HG03039 (cell line): ENCODE measurements at regions not wholly inside any gene's neighbourhood (a gene's known extent, or its start where the extent isn't known, plus 50 kb on each side); places are given as distances from the start of the nearest gene placed in this dataset.
A peak's percentile ranks its signal among the peaks of the same experiment; 100 is the strongest.

Source experiments
- ATAC-seq: cut with Tn5 transposase; IDR thresholded peaks from one replicate; pipeline ENCODE4 v1.9.1; 2021; ENCODE audit warnings: mild to moderate bottlenecking, moderate library complexity; ENCODE audit not compliant: unreplicated experiment

- ATAC-seq, result peak; percentile 84
Measured at GRCh38 chr2:181374781-181375675, 82.2 kb upstream of the ITGA4 start.

- no peak for ATAC-seq
Measured at GRCh38 chr2:181376442-181376841, 80.7 kb upstream of the ITGA4 start.

- no peak for ATAC-seq
Measured at GRCh38 chr2:181376999-181377398, 80.2 kb upstream of the ITGA4 start.

- ATAC-seq, result no peak
Measured at GRCh38 chr2:181378491-181378890, 78.7 kb upstream of the ITGA4 start.

- no peak for ATAC-seq
Measured at GRCh38 chr2:181380581-181380980, 76.6 kb upstream of the ITGA4 start.

GRCh38 chr2:181384923-181385322 is 72.3 kb upstream of the ITGA4 start:
- ATAC-seq, result no peak

- ATAC-seq, result no peak
Measured at GRCh38 chr2:181389524-181389923, 67.7 kb upstream of the ITGA4 start.

GRCh38 chr2:181393472-181393871 is 63.7 kb upstream of the ITGA4 start:
- no peak for ATAC-seq

- no peak for ATAC-seq
Measured at GRCh38 chr2:181394741-181395437, 62.3 kb upstream of the ITGA4 start.

GRCh38 chr2:181395851-181396250 is 61.3 kb upstream of the ITGA4 start:
- no peak for ATAC-seq

GRCh38 chr2:181396256-181397123 is 60.7 kb upstream of the ITGA4 start:
- ATAC-seq, result no peak

- no peak for ATAC-seq
Measured at GRCh38 chr2:181397331-181397730, 59.9 kb upstream of the ITGA4 start.

GRCh38 chr2:181398000-181398399 is 59.2 kb upstream of the ITGA4 start:
- ATAC-seq, result no peak

GRCh38 chr2:181399027-181399426 is 58.2 kb upstream of the ITGA4 start:
- ATAC-seq, result no peak

GRCh38 chr2:181404472-181404871 is 52.7 kb upstream of the ITGA4 start:
- ATAC-seq, result no peak

- no peak for ATAC-seq
Measured at GRCh38 chr2:181407171-181407570, 50.0 kb upstream of the ITGA4 start.
